ENCODE measurements at regions not wholly inside any gene's neighbourhood (a gene's known extent, or its start where the extent isn't known, plus 50 kb on each side); places are given as distances from the start of the nearest gene placed in this dataset.

- TF ChIP-seq TCF7L2 (IDR thresholded peaks at IDR 0.05; ENCODE audit: low read depth, low read length), result no peak
- TF ChIP-seq CTCF (IDR thresholded peaks at IDR 0.05), result no peak
- TF ChIP-seq POLR2AphosphoS5 (IDR thresholded peaks at IDR 0.05; ENCODE audit: low read depth, low read length), result no peak
- no peak for TF ChIP-seq REST (IDR thresholded peaks at IDR 0.05; ENCODE audit: insufficient read depth in 1 of 2, low read depth in 2 of 2, low read length in 1 of 2)
Observed at GRCh38 chr4:81679315-81679714, 207.6 kb upstream of the RASGEF1B start.

Data from Panc1 (cell line).